Rectal smooth muscle tissue (tissue), 1 donor: ENCODE measurements at regions not wholly inside any gene's neighbourhood (a gene's known extent, or its start where the extent isn't known, plus 50 kb on each side); places are given as distances from the start of the nearest gene placed in this dataset.

Source experiments
- H3K27ac ChIP-seq: one replicate; pipeline ENCODE4 v1.7.0; 2013; ENCODE audit warnings: low read depth, low read length, inconsistent platforms
- H3K27me3 ChIP-seq: one replicate; pipeline ENCODE4 v1.7.0; 2013; ENCODE audit warnings: low read length; ENCODE audit not compliant: control insufficient read depth, insufficient read depth
- H3K36me3 ChIP-seq: one replicate; pipeline ENCODE4 v1.7.0; 2013; ENCODE audit warnings: low read length; ENCODE audit not compliant: control insufficient read depth, insufficient read depth
- H3K4me1 ChIP-seq: one replicate; pipeline ENCODE4 v1.7.0; 2013; ENCODE audit warnings: low read length; ENCODE audit not compliant: control insufficient read depth, insufficient read depth
- H3K4me3 ChIP-seq: one replicate; pipeline ENCODE4 v1.7.0; 2013; ENCODE audit warnings: low read length
- H3K9ac ChIP-seq: one replicate; pipeline ENCODE4 v1.7.0; 2013; ENCODE audit warnings: low read length

DNA sequence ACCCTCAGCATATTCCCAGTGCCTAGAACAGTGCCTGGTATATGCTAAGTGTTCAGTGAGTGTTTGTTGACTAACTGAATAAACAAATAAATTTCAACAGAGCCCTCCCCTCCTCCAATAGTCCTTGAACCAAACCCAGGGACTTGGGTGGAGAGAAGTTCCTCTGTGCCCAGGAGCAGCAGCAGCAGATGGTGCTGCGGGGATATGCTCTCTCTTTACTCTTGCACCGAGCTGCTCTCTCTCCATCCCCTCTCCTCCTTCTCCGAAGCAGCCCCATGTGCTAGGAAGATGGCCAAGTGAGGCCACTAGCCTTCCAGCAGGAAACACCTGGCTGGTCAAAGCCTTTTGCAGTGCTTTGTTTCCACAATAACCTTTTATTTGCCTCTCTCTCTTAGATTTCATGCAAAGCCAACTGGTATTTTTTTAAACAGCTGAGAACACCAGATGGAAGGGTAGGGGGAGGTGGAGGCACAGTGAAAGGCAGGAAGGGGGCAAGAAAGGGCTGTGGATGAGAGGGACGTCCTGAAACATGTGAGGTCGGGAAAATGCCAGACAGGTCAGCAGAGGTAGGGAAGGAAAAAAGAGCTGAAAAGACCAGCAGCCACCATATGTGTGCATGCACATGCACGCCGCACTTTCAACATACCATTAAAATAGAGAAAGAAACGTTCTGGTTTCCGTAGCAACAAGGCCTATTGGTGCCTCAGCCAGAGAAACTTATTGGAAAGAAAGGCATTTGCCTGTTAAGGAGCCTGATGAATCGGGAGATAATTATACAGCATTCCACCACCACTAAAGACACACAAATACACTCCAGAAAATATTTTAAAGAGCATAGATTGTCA is 78.9 kb downstream of the EMP1 start:
- Histone ChIP-seq H3K9ac (no peak overlapping the region), H3K4me1 (no peaks in the 10 kb centered on the region), H3K27me3 (peaks cover 2% of the 10 kb centered on the region), H3K36me3 (no peaks in the 10 kb centered on the region), H3K27ac (no peak overlapping the region), H3K4me3 (no peak overlapping the region)

DNA sequence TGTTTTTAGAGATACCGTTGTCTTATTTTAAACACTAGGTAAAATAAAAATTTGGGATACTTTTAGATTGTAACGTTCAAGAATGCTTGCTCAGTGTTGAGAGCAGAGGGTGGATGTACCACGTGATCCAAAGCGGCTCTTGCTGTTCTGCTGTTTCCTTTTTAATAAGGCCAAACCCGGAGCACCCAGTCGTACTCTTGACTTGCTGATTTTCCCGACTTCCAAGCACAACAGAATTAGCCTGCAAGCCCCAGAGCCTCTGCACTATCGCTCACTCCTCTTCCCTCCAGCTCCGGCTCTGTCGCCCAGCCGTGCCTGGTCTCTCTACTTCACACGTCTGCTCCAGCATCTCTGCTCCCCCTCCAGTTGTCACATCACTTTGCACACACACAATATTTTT is 77.3 kb downstream of the EMP1 start:
- H3K4me1 ChIP-seq, result no peaks in the 10 kb centered on the region
- no peak overlapping the region for H3K27ac ChIP-seq
- no peak overlapping the region for H3K4me3 ChIP-seq
- no peaks in the 10 kb centered on the region for H3K36me3 ChIP-seq
- H3K27me3 ChIP-seq, result peaks cover 2% of the 10 kb centered on the region
- H3K9ac ChIP-seq, result no peak overlapping the region

- Histone ChIP-seq H3K27me3 (peaks cover 2% of the 10 kb centered on the region), H3K4me1 (no peaks in the 10 kb centered on the region), H3K9ac (no peak overlapping the region), H3K4me3 (no peak overlapping the region), H3K27ac (no peak overlapping the region), H3K36me3 (no peaks in the 10 kb centered on the region)
Observed at GRCh38 chr12:13273097-13273496, 76.6 kb downstream of the EMP1 start.

GRCh38 chr12:13270817-13271216 is 74.3 kb downstream of the EMP1 start:
- H3K36me3 ChIP-seq, result no peaks in the 10 kb centered on the region
- H3K27ac ChIP-seq, result no peak overlapping the region
- H3K4me1 ChIP-seq, result no peaks in the 10 kb centered on the region
- no peak overlapping the region for H3K4me3 ChIP-seq
- peaks cover 2% of the 10 kb centered on the region for H3K27me3 ChIP-seq
- H3K9ac ChIP-seq, result no peak overlapping the region
